ENCODE measurements at regions not wholly inside any gene's neighbourhood (a gene's known extent, or its start where the extent isn't known, plus 50 kb on each side); places are given as distances from the start of the nearest gene placed in this dataset.

DNA sequence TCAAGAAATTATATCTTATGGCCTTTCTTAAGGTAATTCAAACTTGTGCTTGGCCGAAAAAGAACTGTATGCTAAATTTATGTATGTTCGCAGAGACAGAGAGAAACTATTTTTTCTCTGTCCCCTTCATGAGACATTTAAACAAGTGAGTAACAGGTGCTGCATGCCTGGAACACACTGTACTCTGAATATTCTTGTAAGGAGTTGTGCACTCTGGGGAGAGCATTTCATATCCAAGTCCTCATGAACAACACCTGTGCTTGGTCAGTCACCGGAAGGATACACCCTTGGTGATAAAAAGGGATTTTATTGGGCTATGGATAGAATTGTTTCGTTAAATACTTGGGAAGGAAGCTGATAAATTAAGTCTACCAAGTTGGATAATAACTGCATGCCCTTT, 220.8 kb upstream of the NRIP1 start:
- Histone ChIP-seq H3K4me2 (ENCODE audit: insufficient read depth, low read length) (no peak overlapping the region), H2AFZ (ENCODE audit: low read depth, low read length) (no peak overlapping the region), H3K36me3 (ENCODE audit: insufficient read depth, low read length) (no peaks in the 10 kb centered on the region), H3K27me3 (ENCODE audit: insufficient read depth, low read length, poor library complexity) (no peaks in the 10 kb centered on the region), H3K27ac (ENCODE audit: low read length) (no peak overlapping the region), H3K9me3 (ENCODE audit: insufficient read depth, low read length, severe bottlenecking) (no peaks in the 10 kb centered on the region), H3K4me3 (ENCODE audit: low read depth in 1 of 2, low read length in 2 of 2) (no peak overlapping the region), H4K20me1 (ENCODE audit: insufficient read depth, low read length) (no peaks in the 10 kb centered on the region), H3K79me2 (ENCODE audit: insufficient read depth, low read length) (no peaks in the 10 kb centered on the region), H3K9ac (ENCODE audit: low read depth, low read length) (no peak overlapping the region), H3K4me1 (ENCODE audit: insufficient read depth, low read length) (no peaks in the 10 kb centered on the region)
- DNase-seq (no peak), ATAC-seq (ENCODE audit: insufficient read depth, low read depth) (no peak)
- no peak for TF ChIP-seq EZH2 (IDR thresholded peaks at IDR 0.05; ENCODE audit: borderline replicate concordance, low read depth, low read length, severe bottlenecking)
- TF ChIP-seq, protein P1, sequence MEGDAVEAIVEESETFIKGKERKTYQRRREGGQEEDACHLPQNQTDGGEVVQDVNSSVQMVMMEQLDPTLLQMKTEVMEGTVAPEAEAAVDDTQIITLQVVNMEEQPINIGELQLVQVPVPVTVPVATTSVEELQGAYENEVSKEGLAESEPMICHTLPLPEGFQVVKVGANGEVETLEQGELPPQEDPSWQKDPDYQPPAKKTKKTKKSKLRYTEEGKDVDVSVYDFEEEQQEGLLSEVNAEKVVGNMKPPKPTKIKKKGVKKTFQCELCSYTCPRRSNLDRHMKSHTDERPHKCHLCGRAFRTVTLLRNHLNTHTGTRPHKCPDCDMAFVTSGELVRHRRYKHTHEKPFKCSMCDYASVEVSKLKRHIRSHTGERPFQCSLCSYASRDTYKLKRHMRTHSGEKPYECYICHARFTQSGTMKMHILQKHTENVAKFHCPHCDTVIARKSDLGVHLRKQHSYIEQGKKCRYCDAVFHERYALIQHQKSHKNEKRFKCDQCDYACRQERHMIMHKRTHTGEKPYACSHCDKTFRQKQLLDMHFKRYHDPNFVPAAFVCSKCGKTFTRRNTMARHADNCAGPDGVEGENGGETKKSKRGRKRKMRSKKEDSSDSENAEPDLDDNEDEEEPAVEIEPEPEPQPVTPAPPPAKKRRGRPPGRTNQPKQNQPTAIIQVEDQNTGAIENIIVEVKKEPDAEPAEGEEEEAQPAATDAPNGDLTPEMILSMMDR (IDR thresholded peaks at IDR 0.05; ENCODE audit: borderline replicate concordance, extremely low read depth, low read length, poor library complexity, severe bottlenecking): no peak

DNA sequence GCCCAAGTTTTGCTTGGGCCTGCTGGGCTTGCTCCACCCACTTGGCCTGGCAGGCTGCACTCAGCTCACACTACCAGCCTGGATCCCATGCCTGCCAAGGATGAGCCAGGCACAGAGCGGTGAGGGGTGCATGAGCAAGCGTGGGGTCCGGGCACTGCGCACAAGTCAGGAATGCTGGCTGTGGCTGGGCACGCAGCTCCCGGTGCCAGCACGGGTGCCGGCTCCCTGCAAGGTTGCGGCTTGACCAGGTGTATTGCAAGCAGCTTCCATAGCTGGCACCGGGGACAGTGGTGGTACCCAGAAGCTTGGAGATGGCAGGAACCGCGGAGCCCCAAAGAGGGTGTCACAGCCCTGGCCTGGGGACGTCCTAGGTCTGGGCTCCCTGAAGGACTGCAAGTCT, 224.4 kb upstream of the NRIP1 start:
- no peaks in the 10 kb centered on the region for H3K27me3 ChIP-seq (ENCODE audit: insufficient read depth, low read length, poor library complexity)
- H3K4me3 ChIP-seq (ENCODE audit: low read depth in 1 of 2, low read length in 2 of 2): no peak overlapping the region
- ATAC-seq (ENCODE audit: insufficient read depth, low read depth) (no peak), DNase-seq (no peak)
- H3K27ac ChIP-seq (ENCODE audit: low read length): no peak overlapping the region
- no peaks in the 10 kb centered on the region for H4K20me1 ChIP-seq (ENCODE audit: insufficient read depth, low read length)
- TF ChIP-seq, protein P1 (IDR thresholded peaks at IDR 0.05; ENCODE audit: borderline replicate concordance, extremely low read depth, low read length, poor library complexity, severe bottlenecking): no peak
- no peak for TF ChIP-seq EZH2 (IDR thresholded peaks at IDR 0.05; ENCODE audit: borderline replicate concordance, low read depth, low read length, severe bottlenecking)
- H3K36me3 ChIP-seq (ENCODE audit: insufficient read depth, low read length): no peaks in the 10 kb centered on the region
- no peaks in the 10 kb centered on the region for H3K9me3 ChIP-seq (ENCODE audit: insufficient read depth, low read length, severe bottlenecking)
- no peak overlapping the region for H2AFZ ChIP-seq (ENCODE audit: low read depth, low read length)
- H3K4me2 ChIP-seq (ENCODE audit: insufficient read depth, low read length): no peak overlapping the region
- no peaks in the 10 kb centered on the region for H3K79me2 ChIP-seq (ENCODE audit: insufficient read depth, low read length)
- H3K4me1 ChIP-seq (ENCODE audit: insufficient read depth, low read length): no peaks in the 10 kb centered on the region
- H3K9ac ChIP-seq (ENCODE audit: low read depth, low read length): no peak overlapping the region

DNA sequence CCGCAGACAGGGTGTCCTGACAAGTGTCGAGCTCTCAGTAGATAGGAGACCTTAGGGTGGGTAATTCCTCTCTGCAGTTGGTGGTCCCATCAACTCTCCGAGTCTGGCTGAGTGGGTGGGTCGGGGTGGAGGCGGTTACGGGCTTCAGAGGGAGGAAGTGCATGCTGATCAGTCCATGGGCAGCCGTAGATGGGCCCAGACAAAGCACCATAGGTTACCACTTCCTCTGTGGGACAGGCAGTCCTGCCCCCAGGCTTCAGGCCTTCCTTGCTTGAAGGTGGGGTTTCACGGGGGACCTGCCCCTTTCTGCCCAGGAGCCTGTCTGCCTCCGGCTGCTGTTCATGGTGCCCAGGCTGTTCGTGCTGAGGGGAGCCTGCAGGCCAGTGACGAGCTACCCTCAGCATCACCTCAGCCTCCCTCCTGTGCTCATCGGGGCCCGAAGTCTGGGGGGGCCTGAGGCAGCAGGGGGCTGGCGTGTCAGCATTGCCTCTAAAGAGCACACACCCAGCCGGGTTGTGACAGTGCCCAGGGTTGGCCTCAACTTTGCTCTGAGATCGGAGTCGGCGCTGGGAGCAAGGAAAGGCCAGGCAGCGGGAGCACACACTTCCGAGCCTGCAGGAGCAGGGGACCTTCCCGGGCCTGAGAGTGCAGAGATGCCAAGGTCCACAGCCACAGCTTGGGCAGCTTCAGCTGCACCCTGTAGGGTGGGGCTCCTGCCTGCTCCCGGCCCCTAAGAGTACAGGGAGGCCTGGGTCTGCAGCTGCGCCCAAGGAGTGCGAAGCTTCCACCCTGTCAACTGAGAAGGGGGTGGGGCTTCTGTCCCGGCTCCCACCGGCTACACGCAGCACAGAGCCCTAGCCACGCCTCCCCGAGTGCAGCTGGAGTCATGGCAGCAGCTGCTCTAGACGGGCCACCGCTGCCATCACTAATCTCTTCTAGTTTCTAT, 225.4 kb upstream of the NRIP1 start:
- Histone ChIP-seq H3K27ac (ENCODE audit: low read length) (no peak overlapping the region), H4K20me1 (ENCODE audit: insufficient read depth, low read length) (no peaks in the 10 kb centered on the region), H3K4me2 (ENCODE audit: insufficient read depth, low read length) (no peak overlapping the region), H3K9me3 (ENCODE audit: insufficient read depth, low read length, severe bottlenecking) (no peaks in the 10 kb centered on the region), H3K79me2 (ENCODE audit: insufficient read depth, low read length) (no peaks in the 10 kb centered on the region), H3K36me3 (ENCODE audit: insufficient read depth, low read length) (no peaks in the 10 kb centered on the region), H3K4me3 (ENCODE audit: low read depth in 1 of 2, low read length in 2 of 2) (no peak overlapping the region), H3K4me1 (ENCODE audit: insufficient read depth, low read length) (no peaks in the 10 kb centered on the region), H2AFZ (ENCODE audit: low read depth, low read length) (no peak overlapping the region), H3K9ac (ENCODE audit: low read depth, low read length) (no peak overlapping the region), H3K27me3 (ENCODE audit: insufficient read depth, low read length, poor library complexity) (no peaks in the 10 kb centered on the region)
- no peak for DNase-seq
- TF ChIP-seq EZH2 (IDR thresholded peaks at IDR 0.05; ENCODE audit: borderline replicate concordance, low read depth, low read length, severe bottlenecking): no peak
- TF ChIP-seq, protein P1 (IDR thresholded peaks at IDR 0.05; ENCODE audit: borderline replicate concordance, extremely low read depth, low read length, poor library complexity, severe bottlenecking): no peak
- peak; percentile 37; the same call in 2 of the 3 replicates for ATAC-seq (ENCODE audit: insufficient read depth, low read depth)

All from DND-41 (cell line).